ENCODE measurements at regions not wholly inside any gene's neighbourhood (a gene's known extent, or its start where the extent isn't known, plus 50 kb on each side); places are given as distances from the start of the nearest gene placed in this dataset.

GRCh38 chr13:61036715-61037114, 378.9 kb downstream of the PCDH20 start:
- TF ChIP-seq POLR2A (IDR thresholded peaks at IDR 0.05) (no peak), EP300 (IDR thresholded peaks at IDR 0.05; ENCODE audit: low read depth) (no peak)

Measured in transverse colon (tissue), 1 donor.